Activated T-cell treated with anti-CD3 and anti-CD28 coated beads, Interleukin-2, amount 50 U/mL, for 1 hour (primary cell): ENCODE measurements at regions not wholly inside any gene's neighbourhood (a gene's known extent, or its start where the extent isn't known, plus 50 kb on each side); places are given as distances from the start of the nearest gene placed in this dataset.

Source experiments
- DNase-seq: peaks from one replicate; pipeline ENCODE4 v3.0.0-alpha.2; 2020

DNA sequence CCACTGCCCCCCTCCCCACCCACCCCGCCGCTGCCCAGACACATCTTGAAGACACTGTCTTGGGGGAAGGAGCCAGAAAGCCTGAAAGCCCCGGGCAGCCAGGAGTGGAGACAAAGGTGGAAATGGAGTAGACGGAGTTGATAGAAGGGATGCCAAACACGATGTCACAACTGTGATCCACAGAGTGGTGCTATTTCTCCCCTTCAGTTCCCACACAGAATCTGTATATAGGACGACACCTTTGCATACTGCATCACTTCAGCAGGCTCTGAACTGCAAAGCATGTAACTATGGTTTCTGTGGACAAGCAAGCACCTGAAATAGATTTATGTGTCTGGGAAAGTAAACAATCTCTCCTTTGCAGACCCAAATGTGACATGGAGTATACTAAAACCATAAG is 56.4 kb upstream of the F13A1 start:
- no peak for DNase-seq

- DNase-seq, result no peak
Measured at GRCh38 chr6:6377621-6378020, 57.2 kb upstream of the F13A1 start.

DNA sequence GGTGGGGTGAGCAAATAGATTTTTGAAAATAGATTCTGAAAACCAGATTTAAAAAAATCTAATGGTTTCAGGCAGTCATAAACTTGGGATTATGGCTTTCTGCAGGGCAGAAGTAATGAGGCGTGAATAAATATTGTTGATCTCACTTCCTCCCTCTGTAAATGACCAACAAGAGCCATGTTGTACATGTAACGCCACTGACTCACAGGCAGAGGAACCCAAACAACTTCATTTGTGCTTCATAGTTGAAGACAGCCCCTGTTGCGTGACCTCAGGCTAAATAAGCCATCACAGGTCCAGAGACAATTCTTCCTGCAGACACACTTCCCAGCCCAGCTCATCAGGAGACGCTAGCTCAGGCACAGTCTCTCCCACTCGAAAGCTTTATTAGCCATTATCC is 59.1 kb upstream of the F13A1 start:
- no peak for DNase-seq

DNA sequence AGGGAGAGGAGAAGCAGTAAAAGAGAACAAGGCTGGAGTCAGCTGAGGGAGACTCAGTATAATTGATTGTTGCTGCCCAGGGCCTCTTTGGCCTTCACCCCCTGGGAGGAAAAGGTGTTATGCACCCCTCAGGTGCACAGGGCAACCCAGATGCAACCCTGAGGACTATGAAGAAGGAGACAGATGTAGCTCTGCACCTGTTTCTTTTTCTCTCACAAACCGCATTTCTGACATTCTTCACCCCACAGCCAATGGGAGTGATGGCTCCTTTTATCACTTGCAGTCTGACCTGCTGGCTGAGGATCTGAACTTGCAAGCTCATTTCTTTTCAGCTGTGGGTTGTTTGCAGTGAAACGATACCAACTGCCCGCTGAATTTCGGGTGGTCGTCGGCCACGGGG is 64.1 kb upstream of the F13A1 start:
- DNase-seq, result no peak

GRCh38 chr6:6386010-6386409 is 65.5 kb upstream of the F13A1 start:
- DNase-seq, result no peak

DNA sequence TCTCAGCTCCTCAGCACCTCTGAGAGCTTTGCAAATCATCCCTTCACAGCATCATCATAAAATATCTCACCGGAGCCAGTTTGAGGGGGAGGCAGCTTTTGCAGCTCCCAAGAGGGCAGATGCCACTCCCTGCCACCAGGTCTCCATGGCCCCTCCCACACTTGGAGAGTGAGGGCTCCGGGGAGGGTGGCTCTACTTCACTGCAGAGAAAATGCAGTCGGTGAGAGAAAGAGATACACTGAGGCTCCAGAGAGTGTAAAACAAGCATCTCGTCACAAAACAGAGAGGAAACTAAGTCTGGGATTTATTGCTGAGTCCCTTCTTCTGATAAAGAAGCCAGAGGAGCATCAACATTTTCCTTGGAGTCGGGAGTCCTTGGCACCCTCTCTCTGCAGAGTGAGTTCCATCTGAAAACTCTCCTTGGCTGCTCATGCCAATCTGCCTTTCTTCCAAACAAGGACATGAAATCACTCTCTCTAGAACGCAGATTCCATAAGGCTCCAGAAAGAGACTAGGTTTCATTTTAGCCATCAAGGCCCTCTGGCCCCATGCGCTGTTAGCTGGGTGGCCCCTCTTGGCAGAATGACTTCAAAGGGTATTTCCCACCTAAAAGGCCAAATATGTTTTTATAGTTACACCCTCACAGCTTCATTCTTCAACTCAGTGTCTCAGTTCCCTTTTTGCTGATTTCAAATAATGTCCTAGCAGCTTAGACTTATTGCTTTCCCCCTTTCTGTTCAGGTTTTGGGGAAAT is 70.6 kb upstream of the F13A1 start:
- DNase-seq, result no peak

DNA sequence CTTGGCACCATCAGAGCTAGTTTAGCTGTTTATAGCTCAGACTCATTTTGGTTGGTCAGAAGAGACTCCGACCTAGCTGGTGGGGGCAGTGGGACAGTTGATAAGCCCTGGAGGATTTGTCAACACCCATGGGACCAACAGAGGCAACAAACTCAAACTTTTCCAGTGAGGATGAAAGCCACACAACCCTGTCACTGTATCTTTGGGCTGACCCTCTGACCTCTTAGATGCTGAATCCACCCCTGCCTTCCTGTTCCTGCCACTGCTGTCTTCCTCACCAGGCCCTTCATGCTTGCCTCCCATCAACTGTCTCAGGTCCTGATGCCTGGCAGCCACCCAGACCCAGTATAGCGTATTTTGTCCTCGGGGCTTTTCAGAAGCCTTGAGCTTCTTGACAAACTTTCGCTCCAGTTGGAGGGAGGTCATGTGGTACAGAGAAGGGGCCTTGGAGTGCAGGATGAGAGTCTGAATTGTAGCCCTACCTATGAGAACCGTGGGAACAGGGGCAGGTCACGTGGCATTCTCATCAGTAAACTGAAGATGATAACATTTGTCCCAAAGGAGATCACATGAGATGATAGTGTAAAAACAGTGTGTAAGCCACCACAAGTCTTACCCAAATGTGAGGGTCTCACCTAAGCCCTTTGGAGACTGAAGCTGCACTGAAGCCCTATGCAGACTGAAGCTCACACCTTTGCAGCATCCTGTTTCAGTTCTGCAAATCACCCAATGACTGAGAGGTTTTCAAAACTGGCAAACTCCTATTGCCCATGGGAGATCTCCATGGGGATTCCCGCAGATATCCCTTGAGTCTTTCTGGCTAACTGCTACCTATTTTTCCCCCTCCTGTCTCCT is 72.0 kb upstream of the F13A1 start:
- DNase-seq, result no peak

DNA sequence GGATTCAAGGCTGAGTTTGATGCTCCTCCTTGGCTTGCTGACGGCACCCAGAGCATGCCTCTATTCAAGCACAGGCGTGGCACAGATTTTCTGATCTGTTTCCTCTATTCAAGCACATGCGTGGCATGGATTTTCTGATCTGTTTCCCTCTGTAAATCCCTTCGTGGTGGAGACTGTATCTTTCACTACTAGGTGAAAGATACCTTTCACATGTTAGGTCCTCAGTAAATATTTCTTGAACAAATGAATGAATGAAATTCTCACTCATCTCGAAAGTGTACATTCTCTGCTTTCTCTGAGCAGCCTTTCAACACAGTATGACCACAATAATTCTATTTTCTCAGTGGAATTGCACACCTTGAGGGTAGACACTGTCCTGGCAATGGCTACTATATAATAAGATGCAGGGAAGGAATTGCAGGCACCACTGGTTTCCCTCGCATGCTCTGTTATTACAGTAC is 72.6 kb upstream of the F13A1 start:
- DNase-seq, result no peak

DNA sequence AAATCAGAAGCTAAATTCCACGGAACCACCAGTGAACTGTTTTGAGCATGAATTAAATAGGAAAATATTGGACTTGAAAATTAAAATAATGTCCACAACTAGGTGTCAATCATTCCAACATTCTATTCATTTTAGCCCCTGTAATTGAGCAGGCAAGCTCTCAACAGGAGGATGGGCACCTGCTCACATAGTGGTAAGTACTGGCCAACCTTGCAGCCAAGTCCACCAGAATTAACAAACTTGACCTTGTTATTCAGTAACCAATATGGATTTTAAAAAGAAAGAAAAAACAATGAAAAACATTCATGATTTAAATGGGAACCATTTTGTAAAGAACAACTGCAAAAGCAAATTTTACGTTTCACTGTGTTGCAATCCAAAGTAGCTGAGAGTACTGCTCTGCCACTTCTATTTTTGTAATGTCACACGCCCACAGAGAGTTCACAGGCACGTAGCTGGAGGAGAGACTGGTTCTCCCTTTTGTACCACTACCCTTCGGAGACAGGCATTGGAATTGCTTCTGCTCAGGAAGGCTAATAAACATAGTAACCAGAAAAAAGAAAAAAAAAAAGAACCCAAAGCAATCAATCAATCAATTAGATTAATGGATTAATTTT is 75.2 kb upstream of the F13A1 start:
- DNase-seq, result no peak

GRCh38 chr6:6397842-6398241 is 77.4 kb upstream of the F13A1 start:
- no peak for DNase-seq

DNA sequence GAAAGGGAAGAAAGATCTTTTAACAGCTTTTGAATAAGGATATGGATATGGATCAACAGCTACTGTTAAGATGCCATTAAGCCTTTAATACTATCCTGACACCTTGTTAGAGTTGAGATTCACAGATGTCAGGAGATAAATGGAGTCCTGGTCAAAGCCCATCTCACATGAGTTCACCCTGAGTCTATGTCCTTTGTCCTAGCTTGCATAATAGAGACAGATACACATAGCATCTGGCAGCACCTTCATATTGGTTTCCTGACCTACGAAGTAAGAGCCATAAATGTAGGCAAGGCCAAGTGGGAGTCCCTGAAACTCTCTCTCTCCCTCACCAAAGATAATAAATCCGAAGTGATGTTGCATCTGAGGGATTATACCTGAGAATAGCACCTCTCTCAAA is 79.1 kb upstream of the F13A1 start:
- DNase-seq, result no peak

DNA sequence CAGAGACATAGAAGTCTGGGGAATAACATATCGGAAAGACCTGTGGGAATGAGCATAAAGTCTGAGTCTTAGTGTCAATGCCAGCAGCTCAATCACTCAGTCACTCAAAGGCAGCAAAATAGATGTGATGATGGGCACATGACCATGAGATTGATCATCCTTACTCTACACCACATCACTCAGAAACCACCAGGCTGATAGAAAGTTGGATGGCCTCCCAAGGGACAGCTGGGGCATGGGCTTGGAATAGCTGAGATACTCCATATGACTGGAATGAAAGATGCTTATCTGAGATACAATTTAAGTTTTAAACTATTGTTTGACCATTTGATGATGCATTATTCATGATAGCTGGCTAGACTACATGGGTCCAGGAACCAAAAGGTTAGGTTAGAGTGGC is 80.9 kb upstream of the F13A1 start:
- DNase-seq, result no peak

- DNase-seq, result no peak
Measured at GRCh38 chr6:6402006-6402405, 81.5 kb upstream of the F13A1 start.

GRCh38 chr6:6402591-6402990 is 82.1 kb upstream of the F13A1 start:
- DNase-seq, result no peak

- DNase-seq, result no peak
Measured at GRCh38 chr6:6405031-6405430, 84.6 kb upstream of the F13A1 start.

DNA sequence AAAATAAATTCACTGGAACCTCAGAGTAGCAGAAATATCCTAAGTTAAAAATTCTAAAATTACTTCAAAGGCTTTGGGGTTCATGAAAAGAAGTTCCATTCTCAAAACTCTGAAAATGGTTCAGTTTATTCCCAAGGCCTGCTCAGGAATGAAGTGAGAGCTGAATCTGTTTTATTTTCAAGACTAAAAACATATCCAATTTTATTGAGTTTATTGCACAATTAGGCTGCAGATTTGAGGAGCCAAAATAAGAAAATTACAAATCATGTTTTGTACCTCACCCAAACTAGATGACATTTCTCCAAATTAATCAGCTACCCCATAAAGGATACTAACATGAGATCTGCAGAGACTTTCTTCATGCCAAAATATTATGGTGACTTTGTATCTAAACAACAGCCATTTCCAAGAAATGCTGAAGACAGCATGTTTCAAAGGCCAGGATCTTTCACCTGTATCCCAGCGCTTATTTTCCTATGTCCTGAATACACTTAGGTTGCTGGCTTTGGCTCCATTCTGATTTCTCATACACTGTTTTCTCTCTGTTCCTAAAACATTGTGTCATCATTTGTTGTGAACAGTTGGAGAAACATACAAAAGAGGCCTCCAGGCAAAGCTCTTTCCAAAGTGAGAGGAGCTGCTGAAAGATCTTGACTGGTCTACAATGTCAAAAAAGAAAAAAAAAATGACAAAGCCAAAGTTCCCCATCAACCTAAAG is 85.7 kb upstream of the F13A1 start:
- no peak for DNase-seq

- DNase-seq, result no peak
Measured at GRCh38 chr6:6406715-6407070, 86.2 kb upstream of the F13A1 start.

DNA sequence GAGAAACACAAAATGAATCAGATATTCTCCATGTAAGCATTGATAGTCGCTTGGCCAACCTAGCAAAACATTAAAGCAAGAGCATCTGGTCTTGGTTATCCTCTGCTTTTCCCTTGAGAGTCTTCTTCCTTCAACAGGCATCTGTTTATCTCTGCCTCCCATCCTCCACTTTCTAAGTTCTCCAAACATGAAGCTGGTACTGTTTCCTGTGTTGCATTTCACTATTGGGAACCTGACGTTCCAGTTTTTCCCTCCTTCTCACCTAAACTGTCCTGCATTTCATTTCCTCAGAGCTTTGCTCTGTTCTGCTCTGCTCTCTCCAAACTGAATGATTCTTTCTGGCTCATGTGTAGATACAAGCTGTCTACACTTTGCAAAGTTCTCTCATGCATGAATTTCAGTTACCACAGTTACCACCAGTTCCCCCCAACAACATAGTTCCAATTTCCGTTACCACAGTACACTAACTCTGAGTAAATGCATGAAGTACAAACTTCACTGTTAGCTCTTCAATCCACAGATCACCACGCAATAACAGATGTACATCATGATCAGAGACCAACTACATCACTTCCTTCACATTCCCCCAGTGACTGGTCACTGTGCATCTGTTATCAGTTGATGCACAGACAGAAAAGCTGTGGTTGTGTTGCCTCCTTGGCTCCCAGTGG is 86.7 kb upstream of the F13A1 start:
- DNase-seq, result no peak

GRCh38 chr6:6409397-6410030 is 89.1 kb upstream of the F13A1 start:
- no peak for DNase-seq

DNA sequence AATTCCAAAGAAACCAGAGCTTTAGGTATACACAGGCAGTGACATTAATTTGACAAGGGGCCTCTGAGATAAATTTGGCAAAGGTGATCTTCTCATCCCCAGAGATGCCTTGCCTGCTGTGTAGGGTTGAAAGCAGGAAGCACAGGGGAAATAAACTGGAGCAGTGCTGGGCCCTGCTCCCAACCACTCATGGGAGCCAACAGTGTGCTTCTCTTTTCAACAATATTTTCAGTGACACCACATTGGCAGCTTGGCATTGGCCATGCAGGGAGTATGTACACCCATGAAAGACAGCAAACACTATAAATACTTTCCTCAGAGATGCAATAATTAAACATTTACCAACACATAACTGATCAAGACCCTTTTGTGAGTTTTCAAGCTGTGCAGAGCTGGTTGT is 90.7 kb upstream of the F13A1 start:
- no peak for DNase-seq

DNA sequence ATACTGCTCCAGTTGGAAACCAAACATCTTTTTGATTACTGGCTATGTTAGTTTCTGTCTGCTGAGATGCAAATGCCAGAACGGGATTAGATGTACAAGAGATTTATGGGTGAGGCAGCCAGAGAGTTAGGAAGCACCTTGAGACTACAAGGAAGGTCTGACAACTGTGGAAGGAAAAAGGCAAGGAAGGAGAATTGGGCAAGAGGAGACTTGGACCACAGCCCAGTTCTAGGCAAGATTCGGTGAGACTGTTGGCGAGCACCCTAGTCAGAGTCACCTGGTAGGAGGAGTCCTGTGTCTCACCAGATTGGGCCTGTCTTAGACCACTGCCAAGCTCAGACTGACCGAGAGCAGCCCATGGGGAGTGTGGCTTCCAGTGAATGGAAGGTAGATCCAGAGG is 91.8 kb upstream of the F13A1 start:
- DNase-seq, result no peak

- no peak for DNase-seq
Measured at GRCh38 chr6:6412700-6413099, 92.2 kb upstream of the F13A1 start.
